ENCODE measurements at regions not wholly inside any gene's neighbourhood (a gene's known extent, or its start where the extent isn't known, plus 50 kb on each side); places are given as distances from the start of the nearest gene placed in this dataset.
"Not testable (repeated sequence)": the region's sequence is repeated elsewhere in the genome, so short reads cannot be mapped to it uniquely, and the experiment has no call there.

DNA sequence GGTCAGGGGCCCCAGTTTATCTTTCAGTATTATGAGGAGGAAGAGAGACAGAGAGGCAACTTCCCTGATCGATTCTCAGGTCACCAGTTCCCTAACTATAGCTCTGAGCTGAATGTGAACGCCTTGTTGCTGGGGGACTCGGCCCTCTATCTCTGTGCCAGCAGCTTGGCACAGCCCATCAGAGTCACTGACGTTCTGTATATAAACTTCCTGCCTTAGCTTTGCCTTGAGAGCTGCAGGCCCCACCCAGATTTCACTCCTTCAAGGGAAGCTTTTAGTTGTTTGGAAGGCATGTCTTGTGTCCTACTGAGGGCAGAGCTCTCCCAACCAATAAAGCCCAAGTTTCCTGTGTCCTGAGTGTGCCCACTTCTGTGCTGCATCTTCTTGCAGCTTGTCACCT is 242.5 kb upstream of the PRSS58 start:
- peaks cover 59% of the 10 kb centered on the region for H3K27me3 Mint-ChIP-seq
- no peaks in the 10 kb centered on the region for H3K9me3 Mint-ChIP-seq
- no peak overlapping the region for H3K4me3 Mint-ChIP-seq
- no peak for ATAC-seq
- no peaks in the 10 kb centered on the region for H3K36me3 Mint-ChIP-seq
- no peak overlapping the region for H3K27ac Mint-ChIP-seq
- H3K4me1 Mint-ChIP-seq, result peaks cover 7% of the 10 kb centered on the region

DNA sequence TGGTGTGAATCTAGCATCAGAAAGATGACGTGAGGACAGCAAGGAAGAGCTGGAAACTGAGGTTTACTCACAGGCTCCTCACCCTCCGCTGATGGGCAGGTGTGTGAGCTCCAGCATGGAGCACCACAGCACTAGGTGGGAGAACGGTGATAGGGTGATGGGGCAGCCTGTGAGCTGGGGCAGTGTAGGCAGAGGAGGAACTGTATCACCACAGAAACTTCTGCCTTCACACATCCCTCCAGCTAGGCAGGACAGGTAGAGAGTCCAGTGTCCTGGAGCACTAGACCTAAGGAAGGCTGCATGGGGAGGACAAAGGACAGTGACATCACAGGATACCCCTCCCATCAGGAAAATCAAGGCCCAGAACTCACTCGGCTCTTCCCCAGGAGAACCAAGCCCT is 241.8 kb upstream of the PRSS58 start:
- H3K4me3 Mint-ChIP-seq, result no peak overlapping the region
- no peak for ATAC-seq
- H3K27ac Mint-ChIP-seq, result no peak overlapping the region
- peaks cover 59% of the 10 kb centered on the region for H3K27me3 Mint-ChIP-seq
- no peaks in the 10 kb centered on the region for H3K36me3 Mint-ChIP-seq
- peaks cover 7% of the 10 kb centered on the region for H3K4me1 Mint-ChIP-seq
- H3K9me3 Mint-ChIP-seq, result no peaks in the 10 kb centered on the region

DNA sequence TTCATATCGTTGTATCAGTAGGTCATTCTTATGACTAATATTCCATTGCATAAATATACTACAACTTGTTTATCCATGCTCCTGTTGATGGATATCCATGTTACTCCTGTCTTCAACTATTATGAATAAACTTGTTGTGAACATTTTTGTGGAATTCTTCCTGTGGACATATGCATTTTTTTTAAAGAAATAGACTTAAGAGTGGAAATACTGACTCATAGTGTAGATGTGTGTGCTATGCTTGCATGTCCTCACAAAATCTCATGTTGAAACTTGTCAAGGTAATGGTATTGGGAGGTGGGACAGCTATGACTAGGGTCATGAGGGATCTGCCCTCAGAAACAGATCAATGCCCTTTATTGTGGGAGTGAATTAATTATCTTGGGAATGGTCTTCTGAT is 240.5 kb upstream of the PRSS58 start:
- Mint-ChIP-seq H3K27ac (no peak overlapping the region), H3K27me3 (peaks cover 61% of the 10 kb centered on the region)
- no peak for ATAC-seq

DNA sequence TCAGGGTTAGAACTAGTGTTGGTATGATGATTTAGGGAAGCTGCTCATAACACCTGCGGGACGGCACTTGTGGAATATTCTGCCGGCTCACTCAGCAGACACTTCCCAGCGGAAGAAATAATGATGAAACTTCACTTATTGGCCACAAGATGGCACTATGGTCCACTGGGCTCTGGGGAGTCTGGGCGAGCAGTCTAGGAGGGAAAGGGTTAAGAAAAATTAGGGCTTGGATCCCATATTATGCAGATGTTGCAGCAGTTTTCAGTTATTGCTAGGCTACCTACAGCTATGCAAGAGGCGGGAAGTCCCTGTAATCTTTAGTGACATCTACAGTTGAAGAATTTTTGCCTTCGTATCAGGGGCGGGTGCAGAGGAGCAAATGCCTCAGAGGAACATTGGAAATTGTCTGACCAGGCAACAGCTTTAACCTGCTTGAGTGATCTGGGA is 238.7 kb upstream of the PRSS58 start:
- Mint-ChIP-seq H3K4me1 (peaks cover 7% of the 10 kb centered on the region), H3K27me3 (peaks cover 65% of the 10 kb centered on the region), H3K9me3 (no peaks in the 10 kb centered on the region), H3K27ac (no peak overlapping the region), H3K36me3 (no peaks in the 10 kb centered on the region), H3K4me3 (no peak overlapping the region)
- ATAC-seq, result no peak

More for the DNA sequence above, 240.5 kb upstream of the PRSS58 start:
- no peaks in the 10 kb centered on the region for H3K9me3 Mint-ChIP-seq
- peaks cover 7% of the 10 kb centered on the region for H3K4me1 Mint-ChIP-seq
- no peak overlapping the region for H3K4me3 Mint-ChIP-seq
- no peaks in the 10 kb centered on the region for H3K36me3 Mint-ChIP-seq

DNA sequence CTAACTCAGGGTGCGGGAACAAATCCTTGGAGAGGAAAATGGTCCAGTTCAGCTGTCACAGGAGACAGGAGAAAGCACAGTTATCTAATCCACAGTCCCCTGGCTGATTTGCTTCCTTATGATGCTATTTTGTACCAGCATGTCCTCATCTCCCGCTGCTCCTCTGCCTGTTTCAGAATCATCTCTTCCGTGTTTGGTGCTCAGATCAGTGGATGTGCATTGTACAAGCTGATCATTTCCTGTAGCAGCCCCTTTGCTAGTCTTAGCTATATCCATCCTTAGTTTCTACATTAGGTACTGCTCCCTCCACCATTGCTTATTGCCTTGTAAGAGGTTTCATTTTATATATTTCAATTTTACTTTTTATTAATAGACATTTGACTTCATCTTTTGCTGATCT is 238.0 kb upstream of the PRSS58 start:
- not testable (repeated sequence) for ATAC-seq

DNA sequence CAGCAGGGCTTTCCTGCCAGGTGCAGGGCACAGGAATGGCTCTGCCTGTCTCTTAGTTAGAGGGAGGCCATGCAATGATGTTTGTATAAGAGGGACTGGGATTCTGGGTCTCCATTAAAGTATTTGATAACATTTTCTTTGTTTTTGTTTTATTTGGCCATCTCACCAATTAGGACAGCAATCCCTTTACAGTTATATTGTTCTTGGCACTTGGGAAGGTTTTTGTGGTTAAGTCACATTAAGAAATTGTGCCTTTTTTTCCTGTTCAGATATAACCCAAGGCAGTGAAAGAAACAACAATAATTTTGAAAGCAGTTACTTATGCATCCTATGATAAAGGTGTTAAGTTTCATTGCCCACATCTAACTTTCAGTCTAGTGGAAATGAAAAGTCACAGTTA is 237.4 kb upstream of the PRSS58 start:
- H3K36me3 Mint-ChIP-seq, H3K27ac Mint-ChIP-seq, H3K4me1 Mint-ChIP-seq, H3K4me3 Mint-ChIP-seq, ATAC-seq, H3K9me3 Mint-ChIP-seq: not testable (repeated sequence)
- peaks cover 75% of the 10 kb centered on the region for H3K27me3 Mint-ChIP-seq

More for the DNA sequence above, 238.0 kb upstream of the PRSS58 start:
- H3K27ac Mint-ChIP-seq, H3K36me3 Mint-ChIP-seq, H3K4me3 Mint-ChIP-seq, H3K9me3 Mint-ChIP-seq, H3K4me1 Mint-ChIP-seq: not testable (repeated sequence)
- peaks cover 72% of the 10 kb centered on the region for H3K27me3 Mint-ChIP-seq

DNA sequence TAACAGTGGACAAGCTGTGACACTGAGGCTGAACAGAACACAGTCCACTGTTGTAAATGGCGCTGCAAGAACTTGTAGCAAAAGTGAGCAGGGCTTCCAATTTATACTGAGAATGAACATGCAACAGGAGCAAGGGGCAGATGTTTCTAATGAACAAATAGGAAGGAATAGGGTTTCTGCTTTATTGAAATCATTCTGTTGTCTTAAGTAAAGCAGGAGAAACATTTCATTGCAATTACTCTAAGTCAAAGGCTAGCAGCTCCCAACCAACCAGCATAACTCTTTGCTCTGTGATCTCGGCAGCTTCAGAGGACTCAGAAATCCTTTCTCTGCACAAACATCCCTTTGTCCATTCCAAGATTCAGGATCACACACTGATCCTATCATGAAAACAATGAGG is 236.2 kb upstream of the PRSS58 start:
- H3K27ac Mint-ChIP-seq, result no peak overlapping the region
- no peaks in the 10 kb centered on the region for H3K36me3 Mint-ChIP-seq
- no peak for ATAC-seq
- H3K9me3 Mint-ChIP-seq, result no peaks in the 10 kb centered on the region
- peaks cover 7% of the 10 kb centered on the region for H3K4me1 Mint-ChIP-seq
- peaks cover 75% of the 10 kb centered on the region for H3K27me3 Mint-ChIP-seq
- no peak overlapping the region for H3K4me3 Mint-ChIP-seq

DNA sequence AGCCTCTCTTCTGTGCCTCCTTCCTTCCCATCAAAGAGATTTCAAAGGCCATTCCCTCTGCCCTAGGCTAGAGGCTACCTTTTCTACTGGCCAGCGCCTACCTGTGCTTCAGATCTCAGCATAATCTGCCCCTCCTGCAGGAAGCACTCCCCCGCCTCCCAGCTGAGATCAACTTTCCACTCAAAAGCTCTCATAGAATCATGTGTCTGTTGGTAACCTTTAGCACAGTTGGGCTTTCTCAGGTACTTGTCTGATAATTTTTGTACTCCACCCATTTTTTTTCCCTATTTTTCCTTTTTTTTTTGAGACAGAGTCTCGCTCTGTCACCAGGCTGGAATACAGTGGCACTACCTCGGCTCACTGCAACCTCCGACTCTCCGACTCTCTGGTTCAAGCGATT is 231.0 kb upstream of the PRSS58 start:
- no peaks in the 10 kb centered on the region for H3K36me3 Mint-ChIP-seq
- no peak for ATAC-seq
- no peaks in the 10 kb centered on the region for H3K9me3 Mint-ChIP-seq
- H3K27ac Mint-ChIP-seq, result no peak overlapping the region
- H3K4me3 Mint-ChIP-seq, result no peak overlapping the region
- H3K27me3 Mint-ChIP-seq, result peaks cover 62% of the 10 kb centered on the region
- peaks cover 12% of the 10 kb centered on the region for H3K4me1 Mint-ChIP-seq

DNA sequence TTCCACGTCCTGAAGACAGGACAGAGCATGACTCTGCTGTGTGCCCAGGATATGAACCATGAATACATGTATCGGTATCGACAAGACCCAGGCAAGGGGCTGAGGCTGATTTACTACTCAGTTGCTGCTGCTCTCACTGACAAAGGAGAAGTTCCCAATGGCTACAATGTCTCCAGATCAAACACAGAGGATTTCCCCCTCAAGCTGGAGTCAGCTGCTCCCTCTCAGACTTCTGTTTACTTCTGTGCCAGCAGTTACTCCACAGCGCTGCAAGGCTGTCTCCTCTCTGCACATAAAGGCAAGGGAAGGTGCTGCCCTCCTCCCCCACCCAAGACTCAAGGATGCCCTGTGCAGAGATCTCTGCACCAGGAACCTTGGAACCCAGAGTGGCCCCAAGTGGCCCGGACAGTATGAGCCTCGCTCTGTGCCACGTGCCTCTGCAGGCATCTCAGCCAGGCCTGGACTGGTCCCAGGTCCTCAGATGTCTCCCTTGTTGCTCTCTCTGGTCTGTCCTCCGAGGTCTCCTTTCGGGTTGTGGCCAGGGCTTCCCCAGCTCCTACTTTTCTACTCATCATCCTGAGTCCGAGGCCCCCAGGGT is 230.3 kb upstream of the PRSS58 start:
- peaks cover 62% of the 10 kb centered on the region for H3K27me3 Mint-ChIP-seq
- peaks cover 12% of the 10 kb centered on the region for H3K4me1 Mint-ChIP-seq
- H3K9me3 Mint-ChIP-seq, result no peaks in the 10 kb centered on the region
- no peak overlapping the region for H3K4me3 Mint-ChIP-seq
- peak; percentile 31 for ATAC-seq
- no peaks in the 10 kb centered on the region for H3K36me3 Mint-ChIP-seq
- H3K27ac Mint-ChIP-seq, result no peak overlapping the region

DNA sequence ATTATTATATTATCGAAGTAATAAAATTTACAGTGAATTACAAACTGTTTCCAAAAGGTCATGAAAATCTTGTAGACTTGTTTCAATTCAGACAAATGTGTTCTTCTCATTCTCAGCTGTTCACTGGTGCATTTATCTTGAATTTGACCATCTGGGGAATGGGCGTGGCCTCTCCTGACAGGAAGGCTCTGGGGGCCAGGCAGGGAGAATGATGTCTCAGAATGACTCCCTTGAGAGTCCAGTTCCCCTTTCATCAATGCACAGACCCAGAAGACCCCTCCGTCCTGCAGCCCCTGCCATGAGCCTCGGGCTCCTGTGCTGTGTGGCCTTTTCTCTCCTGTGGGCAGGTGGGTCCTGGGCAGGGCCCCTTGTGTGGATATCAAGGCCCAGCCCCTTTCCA is 229.7 kb upstream of the PRSS58 start:
- H3K27ac Mint-ChIP-seq, ATAC-seq, H3K36me3 Mint-ChIP-seq, H3K9me3 Mint-ChIP-seq, H3K4me3 Mint-ChIP-seq: not testable (repeated sequence)
- H3K4me1 Mint-ChIP-seq, result peaks cover 12% of the 10 kb centered on the region
- peaks cover 58% of the 10 kb centered on the region for H3K27me3 Mint-ChIP-seq

DNA sequence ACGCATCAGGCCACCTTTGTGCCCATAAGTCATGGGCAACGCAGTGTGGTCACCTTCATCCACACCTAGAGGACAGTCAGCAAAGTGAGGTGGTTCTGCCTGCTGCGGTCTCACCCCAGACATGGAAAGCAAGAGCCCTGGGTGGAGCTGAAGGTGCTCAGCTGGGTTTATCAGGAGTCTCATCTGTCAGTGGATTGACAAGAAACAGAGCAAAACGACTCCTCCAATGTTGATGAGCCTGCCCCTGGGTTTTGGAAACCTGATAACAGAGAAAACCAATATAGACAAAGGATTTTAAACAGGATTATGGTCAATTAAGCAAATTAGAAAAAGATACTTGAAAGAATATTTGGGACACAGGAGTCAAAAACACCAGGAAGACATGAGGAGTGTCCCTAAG is 229.3 kb upstream of the PRSS58 start:
- Mint-ChIP-seq H3K4me1 (peaks cover 12% of the 10 kb centered on the region), H3K36me3 (no peaks in the 10 kb centered on the region), H3K4me3 (no peak overlapping the region), H3K27ac (no peak overlapping the region), H3K9me3 (no peaks in the 10 kb centered on the region), H3K27me3 (peaks cover 54% of the 10 kb centered on the region)
- no peak for ATAC-seq

DNA sequence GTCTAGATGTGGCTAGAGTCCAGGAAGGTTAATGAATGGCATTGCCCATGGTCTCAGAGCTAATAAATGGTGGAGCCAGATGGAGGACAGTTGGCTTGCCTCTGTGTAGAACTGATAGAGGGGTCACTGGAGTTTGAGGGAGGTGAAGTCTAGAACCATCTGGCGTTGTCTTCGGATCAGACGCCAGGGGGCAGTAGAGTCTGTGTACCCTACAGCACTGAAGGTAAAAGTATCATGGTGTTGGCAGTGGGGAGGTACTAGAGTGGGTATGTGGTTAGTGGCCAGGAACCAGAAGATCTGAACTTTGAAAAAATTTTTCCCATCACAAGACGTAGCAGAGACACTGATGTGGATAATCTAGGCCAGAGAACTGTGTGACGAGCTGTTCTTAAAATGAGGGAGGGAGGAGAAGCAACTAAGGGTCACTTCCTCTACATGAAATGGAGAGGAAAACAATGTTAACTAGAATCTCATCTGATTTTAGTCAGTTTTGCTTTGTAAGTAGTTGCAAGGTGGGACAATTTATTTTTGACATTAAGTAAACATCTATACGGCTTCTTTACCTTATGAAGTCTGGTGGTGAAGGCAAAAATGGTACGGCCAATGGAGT is 227.9 kb upstream of the PRSS58 start:
- Mint-ChIP-seq H3K36me3 (no peaks in the 10 kb centered on the region), H3K4me1 (peaks cover 12% of the 10 kb centered on the region), H3K27ac (no peak overlapping the region), H3K27me3 (peaks cover 40% of the 10 kb centered on the region), H3K9me3 (no peaks in the 10 kb centered on the region), H3K4me3 (no peak overlapping the region)
- ATAC-seq, result no peak

DNA sequence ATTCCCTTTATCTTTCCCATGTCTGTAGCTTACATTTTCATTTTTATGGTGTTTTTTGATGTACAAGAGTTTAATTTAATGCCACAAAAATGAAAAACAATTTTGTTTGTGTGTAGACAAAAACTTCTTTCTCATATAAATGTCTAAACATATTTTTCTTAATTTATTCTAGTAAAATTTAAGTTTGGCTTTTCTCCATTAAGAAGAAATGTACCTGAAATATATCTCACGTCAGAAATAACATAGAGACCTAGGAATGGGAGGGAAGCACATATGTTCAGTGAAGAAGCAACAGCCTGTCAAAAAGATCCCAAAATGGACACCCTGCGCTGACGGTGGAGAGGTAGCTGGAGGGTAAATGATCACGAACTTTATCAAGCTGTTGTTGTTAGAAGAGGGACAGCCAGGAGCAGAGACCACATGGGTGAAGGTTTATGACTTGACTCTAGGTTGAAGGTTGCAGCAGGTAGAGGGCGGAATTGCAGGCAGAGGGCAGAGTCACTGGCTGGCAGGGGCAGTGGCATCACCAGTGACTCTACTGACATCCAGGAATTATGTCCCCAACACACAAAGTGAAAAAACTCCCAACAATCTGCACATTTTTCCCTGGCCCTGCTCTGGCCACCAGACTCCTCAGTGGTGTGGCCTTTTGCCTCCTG is 225.9 kb upstream of the PRSS58 start:
- Mint-ChIP-seq H3K4me1 (peaks cover 12% of the 10 kb centered on the region), H3K27me3 (peaks cover 26% of the 10 kb centered on the region), H3K27ac (no peak overlapping the region), H3K36me3 (no peaks in the 10 kb centered on the region), H3K4me3 (no peak overlapping the region), H3K9me3 (no peaks in the 10 kb centered on the region)
- no peak for ATAC-seq

DNA sequence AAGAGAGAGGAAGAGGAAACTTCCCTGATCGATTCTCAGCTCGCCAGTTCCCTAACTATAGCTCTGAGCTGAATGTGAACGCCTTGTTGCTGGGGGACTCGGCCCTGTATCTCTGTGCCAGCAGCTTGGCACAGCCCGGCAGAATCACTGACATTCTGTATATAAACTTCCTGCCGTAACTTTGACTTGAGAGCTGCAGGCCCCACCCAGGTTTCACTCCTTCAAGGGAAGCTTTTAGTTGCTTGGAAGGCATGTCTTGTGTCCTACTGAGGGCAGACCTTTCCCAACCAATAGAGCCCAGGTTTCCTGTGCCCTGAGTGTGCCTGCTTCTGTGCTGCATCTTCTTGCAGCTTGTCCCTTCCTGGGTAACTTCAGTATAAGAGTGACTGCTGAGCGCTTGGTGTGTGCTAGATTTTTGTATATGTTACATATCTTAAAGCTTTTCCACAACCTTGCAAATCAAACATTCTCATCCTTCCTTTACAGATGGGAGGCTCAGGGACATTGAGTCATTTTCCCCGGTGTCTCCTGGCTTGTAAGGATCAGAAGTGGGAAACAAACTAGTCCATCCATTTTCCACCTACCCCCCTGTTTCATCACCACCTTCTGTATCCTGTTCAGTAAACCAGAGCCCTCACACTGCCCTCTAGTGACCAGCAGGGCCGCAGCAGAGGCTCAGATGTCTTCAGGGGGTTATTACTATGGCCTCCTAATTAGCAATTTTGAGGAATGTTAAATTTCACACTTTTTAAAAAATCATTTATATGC is 225.2 kb upstream of the PRSS58 start:
- Mint-ChIP-seq H3K27me3 (peaks cover 26% of the 10 kb centered on the region), H3K27ac (no peak overlapping the region), H3K36me3 (no peaks in the 10 kb centered on the region), H3K9me3 (no peaks in the 10 kb centered on the region), H3K4me1 (peaks cover 19% of the 10 kb centered on the region), H3K4me3 (no peak overlapping the region)
- peak; percentile 65 for ATAC-seq

DNA sequence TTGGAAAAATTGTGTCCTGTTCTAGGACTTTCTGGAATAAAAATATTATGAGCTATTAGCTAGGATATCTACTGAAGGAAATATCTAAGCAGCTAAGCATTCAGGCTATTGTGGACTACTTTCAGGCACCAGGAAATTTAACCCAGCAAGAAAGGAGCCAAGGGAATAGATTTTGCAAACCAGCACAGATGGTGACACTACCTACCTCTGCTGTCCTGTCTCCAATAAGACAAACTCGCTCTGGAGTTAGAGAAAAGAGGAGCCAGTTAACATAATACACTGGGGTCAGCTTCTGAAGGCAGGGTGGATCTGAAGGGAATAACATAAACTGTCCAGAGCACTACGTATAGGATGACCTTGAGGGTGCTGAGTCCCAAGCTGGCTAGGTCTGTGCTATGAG is 223.7 kb upstream of the PRSS58 start:
- no peak overlapping the region for H3K4me3 Mint-ChIP-seq
- H3K4me1 Mint-ChIP-seq, result peaks cover 7% of the 10 kb centered on the region
- H3K27me3 Mint-ChIP-seq, result peaks cover 40% of the 10 kb centered on the region
- no peaks in the 10 kb centered on the region for H3K9me3 Mint-ChIP-seq
- ATAC-seq, result no peak
- H3K27ac Mint-ChIP-seq, result no peak overlapping the region
- H3K36me3 Mint-ChIP-seq, result no peaks in the 10 kb centered on the region
